ENCODE measurements at regions not wholly inside any gene's neighbourhood (a gene's known extent, or its start where the extent isn't known, plus 50 kb on each side); places are given as distances from the start of the nearest gene placed in this dataset.

- TF ChIP-seq CTCF (IDR thresholded peaks at IDR 0.05; ENCODE audit: poor library complexity) (no peak), EZH2 (IDR thresholded peaks at IDR 0.05; ENCODE audit: borderline replicate concordance) (no peak)
Observed at GRCh38 chrX:64536736-64537135, 141.5 kb upstream of the MTMR8 start.
